ENCODE measurements at regions not wholly inside any gene's neighbourhood (a gene's known extent, or its start where the extent isn't known, plus 50 kb on each side); places are given as distances from the start of the nearest gene placed in this dataset.

- Histone ChIP-seq H4K20me1 (ENCODE audit: insufficient read depth, low read length) (no peaks in the 10 kb centered on the region), H3K4me2 (ENCODE audit: insufficient read depth, low read length) (no peak overlapping the region), H3K36me3 (ENCODE audit: insufficient read depth, low read length) (no peaks in the 10 kb centered on the region), H3K4me1 (ENCODE audit: insufficient read depth, low read length) (no peaks in the 10 kb centered on the region), H2AFZ (ENCODE audit: low read length) (no peak overlapping the region), H3K27ac (ENCODE audit: low read depth, low read length) (no peak overlapping the region), H3K79me2 (ENCODE audit: insufficient read depth, low read length) (no peaks in the 10 kb centered on the region), H3K27me3 (ENCODE audit: insufficient read depth, low read length) (no peaks in the 10 kb centered on the region), H3K4me3 (ENCODE audit: insufficient read depth, low read length) (no peak overlapping the region), H3K9me3 (ENCODE audit: low read depth, low read length) (no peaks in the 10 kb centered on the region)
- DNase-seq (ENCODE audit: insufficient read length, low spot score, missing footprints), result no peak
- TF ChIP-seq, protein P1, sequence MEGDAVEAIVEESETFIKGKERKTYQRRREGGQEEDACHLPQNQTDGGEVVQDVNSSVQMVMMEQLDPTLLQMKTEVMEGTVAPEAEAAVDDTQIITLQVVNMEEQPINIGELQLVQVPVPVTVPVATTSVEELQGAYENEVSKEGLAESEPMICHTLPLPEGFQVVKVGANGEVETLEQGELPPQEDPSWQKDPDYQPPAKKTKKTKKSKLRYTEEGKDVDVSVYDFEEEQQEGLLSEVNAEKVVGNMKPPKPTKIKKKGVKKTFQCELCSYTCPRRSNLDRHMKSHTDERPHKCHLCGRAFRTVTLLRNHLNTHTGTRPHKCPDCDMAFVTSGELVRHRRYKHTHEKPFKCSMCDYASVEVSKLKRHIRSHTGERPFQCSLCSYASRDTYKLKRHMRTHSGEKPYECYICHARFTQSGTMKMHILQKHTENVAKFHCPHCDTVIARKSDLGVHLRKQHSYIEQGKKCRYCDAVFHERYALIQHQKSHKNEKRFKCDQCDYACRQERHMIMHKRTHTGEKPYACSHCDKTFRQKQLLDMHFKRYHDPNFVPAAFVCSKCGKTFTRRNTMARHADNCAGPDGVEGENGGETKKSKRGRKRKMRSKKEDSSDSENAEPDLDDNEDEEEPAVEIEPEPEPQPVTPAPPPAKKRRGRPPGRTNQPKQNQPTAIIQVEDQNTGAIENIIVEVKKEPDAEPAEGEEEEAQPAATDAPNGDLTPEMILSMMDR (IDR thresholded peaks at IDR 0.05; ENCODE audit: extremely low read depth, low read depth, low read length), result no peak
Observed at GRCh38 chr14:34111505-34111904, 160.6 kb upstream of the EGLN3 start.

DNA sequence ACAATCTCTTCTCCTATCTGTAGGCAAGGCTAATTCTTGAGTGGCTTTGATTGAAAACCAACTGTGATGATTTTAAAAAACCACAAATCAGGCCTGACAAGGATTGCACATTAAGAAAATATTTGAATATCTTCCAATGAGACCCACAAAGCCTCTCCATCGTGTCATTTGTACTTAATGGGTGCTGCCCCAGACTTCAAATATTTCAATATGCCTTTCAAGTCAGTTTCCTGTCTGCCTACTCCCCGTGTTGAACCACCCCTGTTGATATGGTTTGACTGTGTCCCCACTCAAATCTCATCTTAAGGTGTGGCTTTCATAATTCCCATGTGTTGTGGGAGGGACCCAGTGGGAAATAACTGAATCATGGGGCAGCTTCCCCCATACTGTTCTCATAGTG is 159.7 kb upstream of the EGLN3 start:
- H3K9me3 ChIP-seq (ENCODE audit: low read depth, low read length), result no peaks in the 10 kb centered on the region
- H3K4me3 ChIP-seq (ENCODE audit: insufficient read depth, low read length), result no peak overlapping the region
- no peak overlapping the region for H2AFZ ChIP-seq (ENCODE audit: low read length)
- H4K20me1 ChIP-seq (ENCODE audit: insufficient read depth, low read length), result no peaks in the 10 kb centered on the region
- H3K27ac ChIP-seq (ENCODE audit: low read depth, low read length), result no peak overlapping the region
- H3K4me1 ChIP-seq (ENCODE audit: insufficient read depth, low read length), result no peaks in the 10 kb centered on the region
- no peak for DNase-seq (ENCODE audit: insufficient read length, low spot score, missing footprints)
- H3K4me2 ChIP-seq (ENCODE audit: insufficient read depth, low read length), result no peak overlapping the region
- TF ChIP-seq, protein P1 (IDR thresholded peaks at IDR 0.05; ENCODE audit: extremely low read depth, low read depth, low read length), result no peak
- no peaks in the 10 kb centered on the region for H3K27me3 ChIP-seq (ENCODE audit: insufficient read depth, low read length)
- H3K79me2 ChIP-seq (ENCODE audit: insufficient read depth, low read length), result no peaks in the 10 kb centered on the region
- no peaks in the 10 kb centered on the region for H3K36me3 ChIP-seq (ENCODE audit: insufficient read depth, low read length)

- Histone ChIP-seq H2AFZ (ENCODE audit: low read length) (no peak overlapping the region), H3K4me1 (ENCODE audit: insufficient read depth, low read length) (no peaks in the 10 kb centered on the region), H4K20me1 (ENCODE audit: insufficient read depth, low read length) (no peaks in the 10 kb centered on the region), H3K4me3 (ENCODE audit: insufficient read depth, low read length) (no peak overlapping the region), H3K4me2 (ENCODE audit: insufficient read depth, low read length) (no peak overlapping the region), H3K79me2 (ENCODE audit: insufficient read depth, low read length) (no peaks in the 10 kb centered on the region), H3K27me3 (ENCODE audit: insufficient read depth, low read length) (no peaks in the 10 kb centered on the region), H3K9me3 (ENCODE audit: low read depth, low read length) (no peaks in the 10 kb centered on the region), H3K27ac (ENCODE audit: low read depth, low read length) (no peak overlapping the region), H3K36me3 (ENCODE audit: insufficient read depth, low read length) (no peaks in the 10 kb centered on the region)
- TF ChIP-seq, protein P1 (IDR thresholded peaks at IDR 0.05; ENCODE audit: extremely low read depth, low read depth, low read length), result no peak
- no peak for DNase-seq (ENCODE audit: insufficient read length, low spot score, missing footprints)
Observed at GRCh38 chr14:34107441-34107840, 156.6 kb upstream of the EGLN3 start.

DNA sequence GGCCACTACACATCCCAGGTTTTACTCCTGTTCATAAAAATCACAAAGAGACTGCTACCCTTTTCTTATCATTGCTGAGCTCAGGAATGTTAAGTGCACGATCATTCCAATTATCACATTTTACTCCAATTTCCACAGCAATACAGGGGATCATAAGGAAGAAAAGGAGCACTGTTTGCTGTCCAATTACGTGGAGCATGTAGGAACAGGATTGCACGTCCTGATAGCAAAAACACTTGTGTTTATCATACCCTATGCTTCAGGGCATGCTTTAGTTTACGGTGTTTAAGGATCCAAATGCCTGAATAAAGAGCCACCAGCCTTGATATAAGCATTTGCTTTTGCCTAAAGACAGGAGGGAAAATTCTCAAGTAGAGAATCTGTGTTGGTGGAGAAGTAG is 155.4 kb upstream of the EGLN3 start:
- Histone ChIP-seq H3K4me1 (ENCODE audit: insufficient read depth, low read length) (no peaks in the 10 kb centered on the region), H3K4me2 (ENCODE audit: insufficient read depth, low read length) (no peak overlapping the region), H3K4me3 (ENCODE audit: insufficient read depth, low read length) (no peak overlapping the region), H3K27ac (ENCODE audit: low read depth, low read length) (no peak overlapping the region), H2AFZ (ENCODE audit: low read length) (no peak overlapping the region), H3K9me3 (ENCODE audit: low read depth, low read length) (no peaks in the 10 kb centered on the region), H3K27me3 (ENCODE audit: insufficient read depth, low read length) (no peaks in the 10 kb centered on the region), H3K79me2 (ENCODE audit: insufficient read depth, low read length) (no peaks in the 10 kb centered on the region), H3K36me3 (ENCODE audit: insufficient read depth, low read length) (no peaks in the 10 kb centered on the region), H4K20me1 (ENCODE audit: insufficient read depth, low read length) (no peaks in the 10 kb centered on the region)
- DNase-seq (ENCODE audit: insufficient read length, low spot score, missing footprints), result no peak
- TF ChIP-seq, protein P1 (IDR thresholded peaks at IDR 0.05; ENCODE audit: extremely low read depth, low read depth, low read length), result no peak

All from osteoblast (primary cell).